Bronchial epithelial cell (primary cell): ENCODE measurements at regions not wholly inside any gene's neighbourhood (a gene's known extent, or its start where the extent isn't known, plus 50 kb on each side); places are given as distances from the start of the nearest gene placed in this dataset.

ENCODE experiments used
- DNase-seq: peaks from one replicate; pipeline ENCODE4 v3.0.0-alpha.2; 2010; ENCODE audit warnings: low read depth
- FAIRE-seq: peaks from 2 replicates; lab custom pipeline; 2011; peaks lifted over from hg19 to GRCh38; lab: Jason Lieb, UNC
- H3K27me3 ChIP-seq: 2 replicates; pipeline ENCODE4 v1.5.1; 2011; ENCODE audit warnings: low read length; ENCODE audit not compliant: control insufficient read depth, insufficient read depth
- H3K36me3 ChIP-seq: 2 replicates; pipeline ENCODE4 v1.5.1; 2011; ENCODE audit warnings: low read length; ENCODE audit not compliant: control insufficient read depth, insufficient read depth
- H3K4me3 ChIP-seq: 2 replicates; pipeline ENCODE4 v1.5.1; 2011; ENCODE audit warnings: mild to moderate bottlenecking, low read depth, low read length, control low read depth
- TF ChIP-seq, protein P1 (sequence below): IDR thresholded peaks from 2 replicates; pipeline ENCODE4 v1.5.1; 2011; ENCODE audit warnings: mild to moderate bottlenecking, moderate library complexity, low read length, control low read depth, inconsistent platforms; ENCODE audit not compliant: insufficient read depth, severe bottlenecking

DNA sequence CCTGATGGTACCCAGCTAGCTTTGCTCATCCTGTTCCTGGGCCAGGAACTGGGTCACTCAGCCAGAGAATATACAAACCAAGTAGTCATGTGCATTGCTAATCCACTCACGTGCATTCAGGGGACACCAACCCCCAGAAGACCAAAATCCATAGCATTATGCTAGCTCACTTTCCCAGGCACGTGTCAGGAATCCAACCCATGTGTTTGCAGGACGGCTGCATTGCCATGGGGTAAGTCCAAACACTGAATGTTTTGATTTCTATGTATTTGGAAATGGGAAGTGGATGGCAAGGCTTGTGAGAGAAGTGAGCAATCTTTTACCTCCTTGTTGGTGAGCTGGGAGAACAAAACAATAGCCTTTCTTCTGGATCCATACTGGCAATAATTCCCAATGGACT lies 87.1 kb upstream of the FOXN3 start:
- TF ChIP-seq, protein P1, sequence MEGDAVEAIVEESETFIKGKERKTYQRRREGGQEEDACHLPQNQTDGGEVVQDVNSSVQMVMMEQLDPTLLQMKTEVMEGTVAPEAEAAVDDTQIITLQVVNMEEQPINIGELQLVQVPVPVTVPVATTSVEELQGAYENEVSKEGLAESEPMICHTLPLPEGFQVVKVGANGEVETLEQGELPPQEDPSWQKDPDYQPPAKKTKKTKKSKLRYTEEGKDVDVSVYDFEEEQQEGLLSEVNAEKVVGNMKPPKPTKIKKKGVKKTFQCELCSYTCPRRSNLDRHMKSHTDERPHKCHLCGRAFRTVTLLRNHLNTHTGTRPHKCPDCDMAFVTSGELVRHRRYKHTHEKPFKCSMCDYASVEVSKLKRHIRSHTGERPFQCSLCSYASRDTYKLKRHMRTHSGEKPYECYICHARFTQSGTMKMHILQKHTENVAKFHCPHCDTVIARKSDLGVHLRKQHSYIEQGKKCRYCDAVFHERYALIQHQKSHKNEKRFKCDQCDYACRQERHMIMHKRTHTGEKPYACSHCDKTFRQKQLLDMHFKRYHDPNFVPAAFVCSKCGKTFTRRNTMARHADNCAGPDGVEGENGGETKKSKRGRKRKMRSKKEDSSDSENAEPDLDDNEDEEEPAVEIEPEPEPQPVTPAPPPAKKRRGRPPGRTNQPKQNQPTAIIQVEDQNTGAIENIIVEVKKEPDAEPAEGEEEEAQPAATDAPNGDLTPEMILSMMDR = no peak
- H3K4me3 ChIP-seq = no peak overlapping the region
- FAIRE-seq (no peak), DNase-seq (no peak)
- no peaks in the 10 kb centered on the region for H3K36me3 ChIP-seq
- no peaks in the 10 kb centered on the region for H3K27me3 ChIP-seq

DNA sequence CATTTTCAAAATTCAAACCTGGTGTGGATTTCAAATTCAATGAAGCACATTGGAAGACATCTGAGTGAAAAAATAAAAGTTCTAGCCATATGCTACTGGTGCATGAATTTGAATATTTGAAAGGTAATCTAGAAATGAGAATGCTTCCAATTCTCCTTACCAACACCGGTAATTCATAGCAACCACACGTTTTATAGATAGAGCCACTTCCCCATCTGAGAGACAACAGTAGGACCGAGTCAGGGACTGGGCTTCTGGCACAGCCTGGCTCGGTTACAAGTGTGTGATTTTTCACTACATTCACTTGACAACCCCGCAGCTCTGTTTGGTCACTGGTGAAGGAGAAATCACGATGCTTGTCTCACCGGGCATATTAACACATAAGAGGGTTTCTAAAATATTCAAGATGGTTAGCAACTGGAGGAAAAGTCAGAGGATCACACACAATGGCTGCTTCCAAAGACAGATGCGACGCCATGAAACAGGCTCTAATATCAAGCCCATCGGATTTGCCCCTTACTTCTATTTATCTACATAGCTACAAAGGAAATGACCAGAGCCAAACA lies 86.5 kb upstream of the FOXN3 start:
- Histone ChIP-seq H3K27me3 (no peaks in the 10 kb centered on the region), H3K4me3 (no peak overlapping the region), H3K36me3 (no peaks in the 10 kb centered on the region)
- FAIRE-seq (no peak), DNase-seq (no peak)
- TF ChIP-seq, protein P1 = no peak

DNA sequence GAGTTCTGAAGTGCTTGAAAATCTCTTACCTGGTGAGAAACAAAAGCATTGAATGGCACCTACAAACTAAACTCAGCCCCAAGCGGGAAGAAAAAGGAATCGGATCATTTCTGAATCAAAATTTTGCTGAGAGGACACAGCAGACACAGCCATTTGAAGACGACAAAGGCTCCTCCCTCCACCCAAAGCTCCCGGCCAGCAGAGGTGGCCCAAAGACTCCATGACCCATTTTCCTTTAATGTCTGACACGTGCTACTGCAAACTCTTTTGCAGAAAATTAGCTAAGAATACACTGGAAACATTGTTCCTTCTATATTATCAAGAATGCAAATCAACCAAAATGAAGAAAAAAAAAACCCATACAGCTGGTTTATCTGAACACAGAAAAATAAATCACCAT lies 85.9 kb upstream of the FOXN3 start:
- H3K27me3 ChIP-seq = no peaks in the 10 kb centered on the region
- FAIRE-seq = no peak
- no peak for DNase-seq
- H3K36me3 ChIP-seq = no peaks in the 10 kb centered on the region
- TF ChIP-seq, protein P1 = no peak
- H3K4me3 ChIP-seq = no peak overlapping the region

GRCh38 chr14:89501381-89501780 lies 84.3 kb upstream of the FOXN3 start:
- H3K27me3 ChIP-seq = no peaks in the 10 kb centered on the region
- TF ChIP-seq, protein P1 = no peak
- DNase-seq (no peak), FAIRE-seq (no peak)
- H3K36me3 ChIP-seq = no peaks in the 10 kb centered on the region
- H3K4me3 ChIP-seq = no peak overlapping the region

DNA sequence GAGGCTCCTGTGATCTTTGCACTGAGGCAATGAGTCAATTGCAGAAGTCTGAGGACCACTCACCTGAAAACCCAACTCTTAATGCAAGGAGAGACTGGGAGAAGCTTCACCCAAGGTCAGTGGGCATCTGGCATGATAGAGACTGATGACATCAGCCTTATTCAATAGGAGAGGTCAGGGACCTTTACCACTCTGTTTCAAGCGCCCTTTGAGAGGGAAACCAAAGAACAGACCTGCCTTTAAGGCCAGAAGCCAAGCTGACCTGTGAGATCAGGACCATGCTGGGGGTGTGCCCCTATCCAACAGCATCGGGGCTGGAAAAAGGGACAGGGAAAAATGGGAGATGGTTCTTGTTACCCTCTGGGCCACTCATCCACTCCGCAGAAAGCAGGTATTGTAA lies 83.3 kb upstream of the FOXN3 start:
- no peak overlapping the region for H3K4me3 ChIP-seq
- TF ChIP-seq, protein P1 = no peak
- no peaks in the 10 kb centered on the region for H3K27me3 ChIP-seq
- H3K36me3 ChIP-seq = no peaks in the 10 kb centered on the region
- FAIRE-seq (no peak), DNase-seq (no peak)

DNA sequence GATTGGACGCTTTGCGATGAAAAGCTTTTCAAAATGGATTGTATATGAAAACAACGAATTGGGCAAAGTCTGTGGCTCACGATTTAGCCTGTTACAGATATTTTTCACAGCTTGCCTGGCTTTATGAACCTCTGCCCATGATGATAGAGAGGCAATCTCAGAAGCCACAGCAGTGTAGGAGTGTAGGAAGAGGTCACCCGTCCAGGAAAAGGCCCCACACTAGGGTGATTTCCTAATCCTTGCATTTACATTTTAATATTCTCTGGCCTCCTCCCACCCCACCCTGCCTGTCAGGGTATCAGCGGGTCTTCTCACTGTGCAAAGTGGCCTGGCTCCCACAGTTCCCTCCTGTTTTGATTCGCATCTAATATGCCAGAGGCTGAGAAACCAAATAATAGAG lies 81.8 kb upstream of the FOXN3 start:
- no peak for FAIRE-seq
- TF ChIP-seq, protein P1 = no peak

More for the DNA sequence above, 81.8 kb upstream of the FOXN3 start:
- Histone ChIP-seq H3K27me3 (no peaks in the 10 kb centered on the region), H3K4me3 (no peak overlapping the region), H3K36me3 (no peaks in the 10 kb centered on the region)
- no peak for DNase-seq
